ENCODE measurements at regions not wholly inside any gene's neighbourhood (a gene's known extent, or its start where the extent isn't known, plus 50 kb on each side); places are given as distances from the start of the nearest gene placed in this dataset.
"Not testable (repeated sequence)": the region's sequence is repeated elsewhere in the genome, so short reads cannot be mapped to it uniquely, and the experiment has no call there.

GRCh38 chr2:133888621-133889219 lies 320.5 kb upstream of the NCKAP5 start:
- ATAC-seq (no peak), DNase-seq (no peak)
- Histone ChIP-seq H3K4me3 (no peak overlapping the region), H3K27me3 (ENCODE audit: insufficient read depth in 3 of 3, low read length in 2 of 3) (peaks cover 0 to under 1% (median 0%) of the 10 kb centered on the region in 3 donors), H3K27ac (no peak overlapping the region), H3K36me3 (ENCODE audit: insufficient read depth in 1 of 2, low read depth in 1 of 2) (no peaks in the 10 kb centered on the region), H3K9me3 (no peaks in the 10 kb centered on the region), H3K4me1 (no peaks in the 10 kb centered on the region)
- intact Hi-C loops (cut with DNase I) = loop anchor here in 1 of 2 donors (5.0 to 10.0 kb wide), 2 partner anchors 229 to 356 kb away; no protein-coding TSS in a partner anchor
- TF ChIP-seq CTCF (IDR thresholded peaks at IDR 0.05) = no peak
- WGBS, 3 donors = 41 to 48% (median 44%) methylated on average over 8 of the region's 8 CpGs

GRCh38 chr2:133892352-133892913 lies 324.2 kb upstream of the NCKAP5 start:
- DNase-seq (no peak), ATAC-seq (no peak)
- Histone ChIP-seq H3K4me1 (no peaks in the 10 kb centered on the region), H3K27me3 (ENCODE audit: insufficient read depth in 3 of 3, low read length in 2 of 3) (no peaks in the 10 kb centered on the region), H3K27ac (no peak overlapping the region), H3K36me3 (ENCODE audit: insufficient read depth in 1 of 2, low read depth in 1 of 2) (no peaks in the 10 kb centered on the region), H3K4me3 (no peak overlapping the region), H3K9me3 (no peaks in the 10 kb centered on the region)
- TF ChIP-seq CTCF (IDR thresholded peaks at IDR 0.05) = no peak
- 54 to 77% (median 71%) methylated on average over 8 of the region's 8 CpGs for WGBS, 3 donors
- intact Hi-C loops (cut with DNase I) = no loop called here

- DNase-seq = no peak
- WGBS, 3 donors = 88 to 94% (median 92%) methylated on average over 9 of the region's 9 CpGs
- H3K4me3 ChIP-seq = no peak overlapping the region
- ATAC-seq = no peak
- H3K4me1 ChIP-seq = no peaks in the 10 kb centered on the region
- no peaks in the 10 kb centered on the region for H3K36me3 ChIP-seq (ENCODE audit: insufficient read depth in 1 of 2, low read depth in 1 of 2)
- H3K27ac ChIP-seq = no peak overlapping the region
- no peaks in the 10 kb centered on the region for H3K27me3 ChIP-seq (ENCODE audit: insufficient read depth in 3 of 3, low read length in 2 of 3)
- TF ChIP-seq CTCF (IDR thresholded peaks at IDR 0.05) = no peak
- intact Hi-C loops (cut with DNase I) = no loop called here
- H3K9me3 ChIP-seq = no peaks in the 10 kb centered on the region
Observed at GRCh38 chr2:133894429-133894828, 326.2 kb upstream of the NCKAP5 start.

GRCh38 chr2:133897838-133898237 lies 329.6 kb upstream of the NCKAP5 start:
- DNase-seq; H3K36me3 ChIP-seq (ENCODE audit: insufficient read depth in 1 of 2, low read depth in 1 of 2); H3K27ac ChIP-seq; ATAC-seq; intact Hi-C loops (cut with DNase I); H3K4me3 ChIP-seq; H3K4me1 ChIP-seq; H3K27me3 ChIP-seq (ENCODE audit: insufficient read depth in 3 of 3, low read length in 2 of 3); H3K9me3 ChIP-seq: not testable (repeated sequence)
- WGBS, 3 donors = 70 to 85% (median 74%) methylated on average over 4 of the region's 4 CpGs

- no peak for ATAC-seq
- intact Hi-C loops (cut with DNase I) = no loop called here
- Histone ChIP-seq H3K9me3 (no peaks in the 10 kb centered on the region), H3K36me3 (ENCODE audit: insufficient read depth in 1 of 2, low read depth in 1 of 2) (no peaks in the 10 kb centered on the region), H3K27me3 (ENCODE audit: insufficient read depth in 3 of 3, low read length in 2 of 3) (peaks cover 0 to 8% (median 0%) of the 10 kb centered on the region in 3 donors), H3K4me3 (no peak overlapping the region), H3K4me1 (no peaks in the 10 kb centered on the region), H3K27ac (no peak overlapping the region)
- 69 to 75% (median 69%) methylated on average over 3 of the region's 3 CpGs for WGBS, 3 donors
- TF ChIP-seq CTCF (IDR thresholded peaks at IDR 0.05) = no peak
- no peak for DNase-seq
Observed at GRCh38 chr2:133900909-133901308, 332.6 kb upstream of the NCKAP5 start.

All from psoas muscle (tissue), 7 donors.